Activated CD4-positive, alpha-beta T cell treated with anti-CD3 and anti-CD28 coated beads for 36 hours (primary cell): ENCODE measurements at regions not wholly inside any gene's neighbourhood (a gene's known extent, or its start where the extent isn't known, plus 50 kb on each side); places are given as distances from the start of the nearest gene placed in this dataset.

Experiments
- ATAC-seq: fragments of 200-7000 bp; cut with Tn5 transposase; one replicate; pipeline ENCODE4 v1.10.0; 2021; ENCODE audit warnings: mild to moderate bottlenecking, moderate library complexity
- CTCF ChIA-PET: fragments of 350-600 bp; sonication (Branson Sonifier 250); formaldehyde crosslinking; loops from one replicate; lab custom pipeline; 2021; ENCODE audit warnings: antibody characterized with exemption; lab: Charles Lee
- POLR2A ChIA-PET: fragments of 350-600 bp; sonication (Branson Sonifier 250); formaldehyde crosslinking; loops from one replicate; lab custom pipeline; 2021; ENCODE audit warnings: antibody characterized with exemption, inconsistent platforms; lab: Charles Lee
- DNase-seq: peaks from one replicate; pipeline ENCODE4 v3.0.0-alpha.2; 2020
- H3K27ac Mint-ChIP-seq: one replicate; pipeline ENCODE4 v1.8.0; 2021; ENCODE audit warnings: mixed read lengths
- H3K27me3 Mint-ChIP-seq: one replicate; pipeline ENCODE4 v1.8.0; 2021; ENCODE audit warnings: mixed read lengths
- H3K36me3 Mint-ChIP-seq: one replicate; pipeline ENCODE4 v1.8.0; 2021; ENCODE audit warnings: low read depth, mixed read lengths
- H3K4me1 Mint-ChIP-seq: one replicate; pipeline ENCODE4 v1.8.0; 2021; ENCODE audit warnings: mixed read lengths
- H3K4me3 Mint-ChIP-seq: one replicate; pipeline ENCODE4 v1.8.0; 2021; ENCODE audit warnings: mild to moderate bottlenecking, moderate library complexity, mixed read lengths
- H3K9me3 Mint-ChIP-seq: one replicate; pipeline ENCODE4 v1.8.0; 2021; ENCODE audit warnings: low read depth, mixed read lengths
- intact Hi-C, 2 experiments: fragments of 100-400 bp; cut with DNase I in 1 of 2; cut with micrococcal nuclease in 1 of 2; formaldehyde crosslinking; loops; one replicate each; pipeline versions ENCODE4 v1.14.2 to v1.15.1; 2022 to 2024; cut with DNase I, micrococcal nuclease

- ATAC-seq = no peak
- H3K27me3 Mint-ChIP-seq = peaks cover 42% of the 10 kb centered on the region
- H3K9me3 Mint-ChIP-seq = peaks cover 16% of the 10 kb centered on the region
- DNase-seq = no peak
- H3K4me3 Mint-ChIP-seq = no peak overlapping the region
- POLR2A ChIA-PET = no interaction called here
- no peaks in the 10 kb centered on the region for H3K4me1 Mint-ChIP-seq
- CTCF ChIA-PET = interaction anchor here (0.6 kb wide), 1 partner anchor 1411 kb away, joined by 4 read pairs; no protein-coding TSS in a partner anchor
- H3K27ac Mint-ChIP-seq = no peak overlapping the region
- no peaks in the 10 kb centered on the region for H3K36me3 Mint-ChIP-seq
- intact Hi-C loops = no loop called here
These were observed 107.3 kb downstream of the BUD13 start for GRCh38 chr11:116665523-116665922.

- intact Hi-C loops = no loop called here
- H3K9me3 Mint-ChIP-seq = peaks cover 14% of the 10 kb centered on the region
- no peak for DNase-seq
- H3K27ac Mint-ChIP-seq = no peak overlapping the region
- no peak for ATAC-seq
- CTCF ChIA-PET = no interaction called here
- H3K4me1 Mint-ChIP-seq = no peaks in the 10 kb centered on the region
- peaks cover 23% of the 10 kb centered on the region for H3K27me3 Mint-ChIP-seq
- no peak overlapping the region for H3K4me3 Mint-ChIP-seq
- H3K36me3 Mint-ChIP-seq = no peaks in the 10 kb centered on the region
- POLR2A ChIA-PET = no interaction called here
These were observed 111.7 kb downstream of the BUD13 start for GRCh38 chr11:116661056-116661455.

- intact Hi-C loops = no loop called here
- no peak for ATAC-seq
- Mint-ChIP-seq H3K27ac (no peak overlapping the region), H3K27me3 (peaks cover 21% of the 10 kb centered on the region), H3K9me3 (peaks cover 4% of the 10 kb centered on the region), H3K4me1 (no peaks in the 10 kb centered on the region), H3K36me3 (no peaks in the 10 kb centered on the region), H3K4me3 (no peak overlapping the region)
- ChIA-PET CTCF (no interaction called here), POLR2A (no interaction called here)
- DNase-seq = no peak
These were observed 112.8 kb downstream of the BUD13 start for GRCh38 chr11:116660011-116660410.

GRCh38 chr11:116658876-116659535, 113.8 kb downstream of the BUD13 start:
- POLR2A ChIA-PET = no interaction called here

GRCh38 chr11:116657842-116658825, 114.7 kb downstream of the BUD13 start:
- POLR2A ChIA-PET = no interaction called here

More at GRCh38 chr11:116658876-116659535, 113.8 kb downstream of the BUD13 start:
- Mint-ChIP-seq H3K27me3 (peaks cover 21% of the 10 kb centered on the region), H3K4me1 (no peaks in the 10 kb centered on the region), H3K4me3 (no peak overlapping the region), H3K36me3 (no peaks in the 10 kb centered on the region), H3K9me3 (peaks cover 3% of the 10 kb centered on the region), H3K27ac (no peak overlapping the region)
- CTCF ChIA-PET = no interaction called here
- intact Hi-C loops = no loop called here
- ATAC-seq (no peak), DNase-seq (no peak)

GRCh38 chr11:116656011-116656410, 116.8 kb downstream of the BUD13 start:
- H3K27ac Mint-ChIP-seq = no peak overlapping the region
- H3K27me3 Mint-ChIP-seq = peaks cover 11% of the 10 kb centered on the region
- CTCF ChIA-PET = interaction anchor here (0.6 kb wide), 2 partner anchors 14 to 50 kb away, joined by 3 read pairs; no protein-coding TSS in a partner anchor
- POLR2A ChIA-PET = no interaction called here
- H3K4me3 Mint-ChIP-seq = no peak overlapping the region
- no peaks in the 10 kb centered on the region for H3K36me3 Mint-ChIP-seq
- H3K9me3 Mint-ChIP-seq = peaks cover 2% of the 10 kb centered on the region
- H3K4me1 Mint-ChIP-seq = no peaks in the 10 kb centered on the region
- ATAC-seq (no peak), DNase-seq (no peak)
- intact Hi-C loops = no loop called here

More at GRCh38 chr11:116657842-116658825, 114.7 kb downstream of the BUD13 start:
- H3K4me1 Mint-ChIP-seq = no peaks in the 10 kb centered on the region
- H3K36me3 Mint-ChIP-seq = no peaks in the 10 kb centered on the region
- ATAC-seq (no peak), DNase-seq (no peak)
- CTCF ChIA-PET = no interaction called here
- intact Hi-C loops = no loop called here
- peaks cover 19% of the 10 kb centered on the region for H3K27me3 Mint-ChIP-seq
- H3K27ac Mint-ChIP-seq = no peak overlapping the region
- no peak overlapping the region for H3K4me3 Mint-ChIP-seq
- H3K9me3 Mint-ChIP-seq = peaks cover 2% of the 10 kb centered on the region

GRCh38 chr11:116654526-116654925, 118.3 kb downstream of the BUD13 start:
- Mint-ChIP-seq H3K36me3 (no peaks in the 10 kb centered on the region), H3K9me3 (peaks cover 2% of the 10 kb centered on the region), H3K27ac (no peak overlapping the region), H3K4me1 (no peaks in the 10 kb centered on the region), H3K4me3 (no peak overlapping the region), H3K27me3 (peaks cover 5% of the 10 kb centered on the region)
- intact Hi-C loops = no loop called here
- ATAC-seq = no peak
- CTCF ChIA-PET = no interaction called here
- DNase-seq = no peak
- POLR2A ChIA-PET = no interaction called here

- POLR2A ChIA-PET = no interaction called here
- Mint-ChIP-seq H3K27ac (no peak overlapping the region), H3K9me3 (peaks cover 2% of the 10 kb centered on the region), H3K4me3 (no peak overlapping the region), H3K27me3 (peaks cover 3% of the 10 kb centered on the region), H3K4me1 (no peaks in the 10 kb centered on the region), H3K36me3 (no peaks in the 10 kb centered on the region)
- no peak for ATAC-seq
- intact Hi-C loops = no loop called here
- no peak for DNase-seq
- CTCF ChIA-PET = interaction anchor here (1.2 kb wide), 1 partner anchor 15 kb away, joined by 4 read pairs; no protein-coding TSS in a partner anchor
These were observed 119.6 kb downstream of the BUD13 start for GRCh38 chr11:116653206-116653605.

GRCh38 chr11:116651737-116652237, 121.0 kb downstream of the BUD13 start:
- peaks cover 3% of the 10 kb centered on the region for H3K27me3 Mint-ChIP-seq
- intact Hi-C loops = no loop called here
- no peak overlapping the region for H3K4me3 Mint-ChIP-seq
- no peaks in the 10 kb centered on the region for H3K4me1 Mint-ChIP-seq
- ChIA-PET CTCF (no interaction called here), POLR2A (interaction anchor here (0.7 kb wide), 1 partner anchor 1156 kb away, joined by 10 read pairs; no protein-coding TSS in a partner anchor)
- ATAC-seq (no peak), DNase-seq (no peak)
- H3K27ac Mint-ChIP-seq = no peak overlapping the region
- H3K36me3 Mint-ChIP-seq = no peaks in the 10 kb centered on the region
- H3K9me3 Mint-ChIP-seq = peaks cover 2% of the 10 kb centered on the region

GRCh38 chr11:116651098-116651736, 121.6 kb downstream of the BUD13 start:
- POLR2A ChIA-PET = interaction anchor here (0.7 kb wide), 1 partner anchor 1156 kb away, joined by 10 read pairs; no protein-coding TSS in a partner anchor
- intact Hi-C loops = no loop called here
- ATAC-seq (no peak), DNase-seq (no peak)
- peaks cover 1% of the 10 kb centered on the region for H3K27me3 Mint-ChIP-seq
- H3K9me3 Mint-ChIP-seq = peaks cover 2% of the 10 kb centered on the region
- no peaks in the 10 kb centered on the region for H3K4me1 Mint-ChIP-seq
- no peaks in the 10 kb centered on the region for H3K36me3 Mint-ChIP-seq
- H3K4me3 Mint-ChIP-seq = no peak overlapping the region
- CTCF ChIA-PET = no interaction called here
- H3K27ac Mint-ChIP-seq = no peak overlapping the region

- Mint-ChIP-seq H3K36me3 (no peaks in the 10 kb centered on the region), H3K9me3 (peaks cover 2% of the 10 kb centered on the region), H3K27me3 (no peaks in the 10 kb centered on the region), H3K4me3 (no peak overlapping the region), H3K27ac (no peak overlapping the region), H3K4me1 (no peaks in the 10 kb centered on the region)
- CTCF ChIA-PET = no interaction called here
- POLR2A ChIA-PET = no interaction called here
- intact Hi-C loops = no loop called here
- ATAC-seq = no peak
- no peak for DNase-seq
These were observed 122.7 kb downstream of the BUD13 start for GRCh38 chr11:116650052-116650451.
